Occipital lobe (tissue), 1 donor: ENCODE measurements at regions not wholly inside any gene's neighbourhood (a gene's known extent, or its start where the extent isn't known, plus 50 kb on each side); places are given as distances from the start of the nearest gene placed in this dataset.
"Not testable (repeated sequence)": the region's sequence is repeated elsewhere in the genome, so short reads cannot be mapped to it uniquely, and the experiment has no call there.

Source experiments
- DNase-seq: peaks from one replicate; lab custom pipeline; 2025; lab: John Stamatoyannopoulos, UW

GRCh38 chr2:58701688-58702301, 460.7 kb upstream of the FANCL start:
- DNase-seq, result no peak

GRCh38 chr2:58700591-58700990, 459.5 kb upstream of the FANCL start:
- no peak for DNase-seq

- no peak for DNase-seq
Observed at GRCh38 chr2:58699411-58699810, 458.3 kb upstream of the FANCL start.

GRCh38 chr2:58698620-58699019, 457.5 kb upstream of the FANCL start:
- DNase-seq, result no peak

GRCh38 chr2:58694114-58694513, 453.0 kb upstream of the FANCL start:
- not testable (repeated sequence) for DNase-seq

- DNase-seq, result not testable (repeated sequence)
Observed at GRCh38 chr2:58691041-58691440, 449.9 kb upstream of the FANCL start.

- DNase-seq, result no peak
Observed at GRCh38 chr2:58688813-58689212, 447.7 kb upstream of the FANCL start.

GRCh38 chr2:58686776-58687175, 445.7 kb upstream of the FANCL start:
- DNase-seq, result no peak

- no peak for DNase-seq
Observed at GRCh38 chr2:58680755-58681310, 439.7 kb upstream of the FANCL start.

- no peak for DNase-seq
Observed at GRCh38 chr2:58677748-58678147, 436.6 kb upstream of the FANCL start.

- no peak for DNase-seq
Observed at GRCh38 chr2:58671675-58672074, 430.6 kb upstream of the FANCL start.

GRCh38 chr2:58669998-58670397, 428.9 kb upstream of the FANCL start:
- no peak for DNase-seq

- DNase-seq, result no peak
Observed at GRCh38 chr2:58667137-58667774, 426.1 kb upstream of the FANCL start.

- no peak for DNase-seq
Observed at GRCh38 chr2:58666323-58666970, 425.3 kb upstream of the FANCL start.

GRCh38 chr2:58665154-58665553, 424.0 kb upstream of the FANCL start:
- DNase-seq, result no peak

- DNase-seq, result no peak
Observed at GRCh38 chr2:58664523-58665151, 423.5 kb upstream of the FANCL start.

- no peak for DNase-seq
Observed at GRCh38 chr2:58660046-58660445, 418.9 kb upstream of the FANCL start.

GRCh38 chr2:58655152-58655551, 414.0 kb upstream of the FANCL start:
- no peak for DNase-seq

- no peak for DNase-seq
Observed at GRCh38 chr2:58651930-58652329, 410.8 kb upstream of the FANCL start.

GRCh38 chr2:58650781-58651180, 409.7 kb upstream of the FANCL start:
- no peak for DNase-seq

- no peak for DNase-seq
Observed at GRCh38 chr2:58649756-58650155, 408.6 kb upstream of the FANCL start.

GRCh38 chr2:58645017-58645416, 403.9 kb upstream of the FANCL start:
- DNase-seq, result no peak
